SJCRH30 (cell line): ENCODE measurements at regions not wholly inside any gene's neighbourhood (a gene's known extent, or its start where the extent isn't known, plus 50 kb on each side); places are given as distances from the start of the nearest gene placed in this dataset.
"Not testable (repeated sequence)": the region's sequence is repeated elsewhere in the genome, so short reads cannot be mapped to it uniquely, and the experiment has no call there.

Experiments used
- DNase-seq, 2 experiments: peaks; one replicate each; pipeline ENCODE4 v3.0.0-alpha.2; 2015 to 2020
- H3K27ac ChIP-seq: fragments of 250-450 bp; sonication (Bioruptor Pico); 2 replicates; pipeline ENCODE4 v1.5.1; 2020; ENCODE audit warnings: mild to moderate bottlenecking, moderate library complexity
- H3K27me3 ChIP-seq: fragments of 250-450 bp; sonication (Bioruptor Pico); 2 replicates; pipeline ENCODE4 v1.5.1; 2020; ENCODE audit warnings: mild to moderate bottlenecking, moderate library complexity
- H3K36me3 ChIP-seq: fragments of 250-450 bp; sonication (Bioruptor Pico); 2 replicates; pipeline ENCODE4 v1.5.1; 2020; ENCODE audit warnings: mild to moderate bottlenecking, moderate library complexity
- H3K4me1 ChIP-seq: fragments of 250-450 bp; sonication (Bioruptor Pico); 2 replicates; pipeline ENCODE4 v1.5.1; 2020; ENCODE audit warnings: mild to moderate bottlenecking, moderate library complexity
- H3K4me3 ChIP-seq: fragments of 250-450 bp; sonication (Bioruptor Pico); 2 replicates; pipeline ENCODE4 v1.5.1; 2020; ENCODE audit warnings: mild to moderate bottlenecking, moderate library complexity
- H3K9me3 ChIP-seq: fragments of 250-450 bp; sonication (Bioruptor Pico); replicated peaks from 2 replicates; pipeline ENCODE4 v1.5.1; 2020; ENCODE audit warnings: mild to moderate bottlenecking, moderate library complexity

GRCh38 chr1:222053790-222054294 lies 312.0 kb upstream of the DUSP10 start:
- Histone ChIP-seq H3K4me1 (peaks cover 2% of the 10 kb centered on the region), H3K9me3 (no peaks in the 10 kb centered on the region)

GRCh38 chr1:222051311-222051710 lies 309.4 kb upstream of the DUSP10 start:
- not testable (repeated sequence) for DNase-seq, H3K9me3 ChIP-seq, H3K27me3 ChIP-seq, H3K27ac ChIP-seq, H3K4me3 ChIP-seq, H3K36me3 ChIP-seq
- peaks cover 14% of the 10 kb centered on the region for H3K4me1 ChIP-seq

More at GRCh38 chr1:222053790-222054294, 312.0 kb upstream of the DUSP10 start:
- Histone ChIP-seq H3K4me3 (no peak overlapping the region), H3K27ac (no peak overlapping the region), H3K27me3 (no peaks in the 10 kb centered on the region; the same call in 1 of the 2 replicates), H3K36me3 (no peaks in the 10 kb centered on the region; the same call in 1 of the 2 replicates)
- DNase-seq: no peak

- peaks cover 20% of the 10 kb centered on the region for H3K4me1 ChIP-seq
- not testable (repeated sequence) for H3K9me3 ChIP-seq, H3K27me3 ChIP-seq, H3K4me3 ChIP-seq, DNase-seq, H3K36me3 ChIP-seq, H3K27ac ChIP-seq
Observed at GRCh38 chr1:222049661-222050060, 307.8 kb upstream of the DUSP10 start.

GRCh38 chr1:222049176-222049575 lies 307.3 kb upstream of the DUSP10 start:
- H3K27me3 ChIP-seq: no peaks in the 10 kb centered on the region; the same call in 1 of the 2 replicates
- no peak overlapping the region for H3K27ac ChIP-seq
- no peaks in the 10 kb centered on the region for H3K9me3 ChIP-seq
- H3K4me3 ChIP-seq: no peak overlapping the region
- no peaks in the 10 kb centered on the region for H3K36me3 ChIP-seq
- DNase-seq: no peak
- H3K4me1 ChIP-seq: peaks cover 23% of the 10 kb centered on the region

- Histone ChIP-seq H3K27me3 (no peaks in the 10 kb centered on the region), H3K4me1 (peaks cover 32% of the 10 kb centered on the region), H3K36me3 (no peaks in the 10 kb centered on the region), H3K4me3 (no peak overlapping the region), H3K9me3 (no peaks in the 10 kb centered on the region), H3K27ac (peak overlapping the region; percentile 34; the same call in 1 of the 2 replicates)
- DNase-seq: peak in 1 of 2 experiments; percentile 51
Observed at GRCh38 chr1:222048094-222048595, 306.3 kb upstream of the DUSP10 start.

- DNase-seq: no peak
- Histone ChIP-seq H3K27me3 (no peaks in the 10 kb centered on the region), H3K36me3 (no peaks in the 10 kb centered on the region), H3K9me3 (no peaks in the 10 kb centered on the region), H3K4me3 (no peak overlapping the region), H3K27ac (no peak overlapping the region), H3K4me1 (peaks cover 40% of the 10 kb centered on the region)
Observed at GRCh38 chr1:222047366-222047765, 305.5 kb upstream of the DUSP10 start.

GRCh38 chr1:222046684-222047263 lies 304.9 kb upstream of the DUSP10 start:
- DNase-seq: no peak
- Histone ChIP-seq H3K4me1 (peaks cover 45% of the 10 kb centered on the region), H3K36me3 (no peaks in the 10 kb centered on the region), H3K9me3 (no peaks in the 10 kb centered on the region), H3K27me3 (no peaks in the 10 kb centered on the region), H3K4me3 (no peak overlapping the region), H3K27ac (no peak overlapping the region)

GRCh38 chr1:222045786-222046185 lies 303.9 kb upstream of the DUSP10 start:
- Histone ChIP-seq H3K36me3 (no peaks in the 10 kb centered on the region), H3K27ac (no peak overlapping the region; the same call in 1 of the 2 replicates)
- peak; percentile 23 to 45 for DNase-seq

GRCh38 chr1:222045236-222045635 lies 303.3 kb upstream of the DUSP10 start:
- Histone ChIP-seq H3K27me3 (no peaks in the 10 kb centered on the region), H3K36me3 (no peaks in the 10 kb centered on the region), H3K9me3 (no peaks in the 10 kb centered on the region), H3K27ac (no peak overlapping the region; the same call in 1 of the 2 replicates), H3K4me1 (peaks cover 53% of the 10 kb centered on the region), H3K4me3 (no peak overlapping the region)
- DNase-seq: no peak

More at GRCh38 chr1:222045786-222046185, 303.9 kb upstream of the DUSP10 start:
- H3K27me3 ChIP-seq: no peaks in the 10 kb centered on the region
- H3K4me1 ChIP-seq: peaks cover 48% of the 10 kb centered on the region
- no peaks in the 10 kb centered on the region for H3K9me3 ChIP-seq
- H3K4me3 ChIP-seq: no peak overlapping the region

GRCh38 chr1:222043444-222044292 lies 301.8 kb upstream of the DUSP10 start:
- peak overlapping the region; percentile 73 for H3K27ac ChIP-seq
- peaks cover 58% of the 10 kb centered on the region for H3K4me1 ChIP-seq
- no peaks in the 10 kb centered on the region for H3K27me3 ChIP-seq
- no peak overlapping the region for H3K4me3 ChIP-seq
- no peaks in the 10 kb centered on the region for H3K9me3 ChIP-seq
- no peaks in the 10 kb centered on the region for H3K36me3 ChIP-seq
- peak; percentile 87 to 93 for DNase-seq

GRCh38 chr1:222042120-222042519 lies 300.2 kb upstream of the DUSP10 start:
- Histone ChIP-seq H3K27ac (no peak overlapping the region), H3K9me3 (no peaks in the 10 kb centered on the region), H3K36me3 (no peaks in the 10 kb centered on the region), H3K4me1 (peaks cover 48% of the 10 kb centered on the region), H3K4me3 (no peak overlapping the region), H3K27me3 (no peaks in the 10 kb centered on the region)
- DNase-seq: no peak

- no peak for DNase-seq
- no peaks in the 10 kb centered on the region for H3K9me3 ChIP-seq
- H3K36me3 ChIP-seq: no peaks in the 10 kb centered on the region
- H3K27ac ChIP-seq: peak overlapping the region; percentile 0; the same call in 1 of the 2 replicates
- peaks cover 48% of the 10 kb centered on the region for H3K4me1 ChIP-seq
- H3K4me3 ChIP-seq: no peak overlapping the region
- no peaks in the 10 kb centered on the region for H3K27me3 ChIP-seq
Observed at GRCh38 chr1:222040955-222041354, 299.1 kb upstream of the DUSP10 start.

GRCh38 chr1:222040121-222040805 lies 298.4 kb upstream of the DUSP10 start:
- Histone ChIP-seq H3K27me3 (no peaks in the 10 kb centered on the region), H3K4me1 (peaks cover 42% of the 10 kb centered on the region), H3K27ac (peak overlapping the region; percentile 0)

GRCh38 chr1:222038971-222039370 lies 297.1 kb upstream of the DUSP10 start:
- DNase-seq: no peak
- no peak overlapping the region for H3K27ac ChIP-seq
- peaks cover 37% of the 10 kb centered on the region for H3K4me1 ChIP-seq
- no peaks in the 10 kb centered on the region for H3K36me3 ChIP-seq
- no peak overlapping the region for H3K4me3 ChIP-seq
- H3K9me3 ChIP-seq: no peaks in the 10 kb centered on the region
- no peaks in the 10 kb centered on the region for H3K27me3 ChIP-seq

More at GRCh38 chr1:222040121-222040805, 298.4 kb upstream of the DUSP10 start:
- Histone ChIP-seq H3K36me3 (no peaks in the 10 kb centered on the region), H3K9me3 (no peaks in the 10 kb centered on the region), H3K4me3 (no peak overlapping the region)
- DNase-seq: peak; percentile 46 to 62
